NCI-H2029 (cell line): ENCODE measurements at regions not wholly inside any gene's neighbourhood (a gene's known extent, or its start where the extent isn't known, plus 50 kb on each side); places are given as distances from the start of the nearest gene placed in this dataset.

Source experiments
- DNase-seq: peaks from one replicate; lab custom pipeline; 2025; lab: John Stamatoyannopoulos, UW

DNA sequence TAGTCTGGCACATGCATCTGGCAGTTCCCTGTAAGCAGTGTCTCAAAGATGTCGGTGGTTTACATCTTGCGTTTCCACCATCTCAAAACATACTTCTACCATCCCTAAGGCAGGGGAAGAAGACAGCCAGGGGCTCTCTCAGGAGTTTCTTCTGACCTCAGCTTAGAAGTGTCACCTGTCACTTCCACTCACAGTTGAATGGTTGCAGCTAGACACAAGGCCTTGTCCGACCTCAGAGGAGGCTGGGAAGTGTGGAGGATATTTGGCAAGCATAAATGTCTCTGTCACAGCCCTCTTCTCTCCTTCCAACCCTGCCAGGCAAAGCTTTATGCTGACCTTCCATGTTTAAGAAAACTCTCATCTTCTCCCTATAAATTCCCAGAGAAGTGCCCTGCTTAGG lies 193.3 kb downstream of the HERPUD2 start:
- DNase-seq = no peak

- DNase-seq = no peak
Observed at GRCh38 chr7:35499226-35499625, 195.7 kb downstream of the HERPUD2 start.

GRCh38 chr7:35498416-35498815 lies 196.5 kb downstream of the HERPUD2 start:
- no peak for DNase-seq

DNA sequence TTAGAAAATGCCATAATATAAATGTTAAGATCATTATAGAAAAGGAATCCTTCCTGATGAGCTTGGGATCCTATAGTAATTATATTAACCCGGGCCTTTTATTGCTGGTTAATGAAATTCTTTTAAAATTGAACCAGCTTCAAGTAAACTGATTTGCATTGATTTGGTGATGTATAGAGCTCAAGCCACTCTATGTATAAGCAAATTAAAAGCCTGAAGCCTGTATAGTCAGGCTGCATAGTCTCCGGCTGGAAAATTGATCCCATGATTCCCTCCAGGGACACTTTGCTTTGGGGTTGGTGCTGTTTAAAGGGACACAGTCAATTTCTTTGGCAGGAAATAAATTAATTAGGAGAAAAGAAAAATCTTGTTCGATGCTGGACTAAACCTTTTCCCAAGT lies 199.1 kb downstream of the HERPUD2 start:
- no peak for DNase-seq

DNA sequence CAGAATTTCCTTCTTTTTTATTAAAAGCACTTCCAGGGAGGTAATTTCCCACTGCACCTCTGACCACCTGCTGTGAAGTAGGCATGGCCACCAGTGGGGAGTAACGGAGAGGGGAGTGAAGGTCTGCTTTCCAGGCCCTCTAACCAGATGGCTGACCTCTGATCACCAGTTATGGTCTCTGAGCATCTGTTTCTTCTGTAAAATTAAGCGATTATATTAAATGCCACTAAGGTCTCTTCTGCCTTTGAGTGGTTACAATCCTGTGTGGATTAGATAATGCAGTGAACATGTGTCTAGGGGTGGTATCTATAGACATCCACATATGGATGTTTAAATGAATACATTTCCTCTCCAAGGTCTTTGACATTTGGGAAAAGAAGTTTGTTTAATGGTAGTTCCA lies 199.6 kb downstream of the HERPUD2 start:
- no peak for DNase-seq

DNA sequence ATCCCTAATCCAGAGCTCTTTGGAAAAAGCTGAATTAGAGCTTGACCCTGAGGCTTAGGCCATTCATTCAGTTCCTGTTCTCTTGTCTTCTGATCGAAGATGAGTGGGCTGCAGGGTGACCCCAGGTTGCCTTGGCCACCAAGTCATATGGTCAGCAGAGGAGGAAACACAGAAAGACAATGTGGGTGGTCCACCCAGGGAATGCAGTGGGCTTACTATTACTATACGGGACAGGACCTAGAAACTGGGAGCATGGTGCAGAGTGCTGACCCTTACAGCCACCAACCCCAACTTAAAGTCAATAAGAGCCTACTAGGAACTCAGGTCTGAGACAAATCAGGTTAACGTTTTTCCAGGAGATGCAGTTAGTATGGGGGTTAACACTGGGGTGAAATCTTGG lies 200.5 kb downstream of the HERPUD2 start:
- DNase-seq = no peak

GRCh38 chr7:35492451-35493175 lies 202.3 kb downstream of the HERPUD2 start:
- DNase-seq = no peak

DNA sequence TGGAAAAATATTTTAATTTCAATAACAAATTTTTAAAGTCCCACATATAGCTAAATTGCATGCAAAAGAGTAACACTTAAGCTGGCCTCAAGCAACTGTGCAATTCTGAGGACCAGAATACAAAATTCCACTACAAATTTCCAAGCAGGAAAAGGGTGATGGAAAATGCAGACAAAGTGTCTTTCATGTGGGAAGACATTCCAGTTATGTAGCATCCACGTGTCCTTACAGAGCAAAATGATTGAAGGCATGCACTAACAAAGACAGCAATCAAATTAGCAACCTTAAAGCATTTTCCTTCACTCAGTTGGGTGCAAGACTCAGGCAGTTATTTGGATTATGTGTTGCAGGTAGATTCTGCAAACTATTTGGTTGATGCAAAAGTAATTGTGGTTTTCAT lies 203.7 kb downstream of the HERPUD2 start:
- no peak for DNase-seq

DNA sequence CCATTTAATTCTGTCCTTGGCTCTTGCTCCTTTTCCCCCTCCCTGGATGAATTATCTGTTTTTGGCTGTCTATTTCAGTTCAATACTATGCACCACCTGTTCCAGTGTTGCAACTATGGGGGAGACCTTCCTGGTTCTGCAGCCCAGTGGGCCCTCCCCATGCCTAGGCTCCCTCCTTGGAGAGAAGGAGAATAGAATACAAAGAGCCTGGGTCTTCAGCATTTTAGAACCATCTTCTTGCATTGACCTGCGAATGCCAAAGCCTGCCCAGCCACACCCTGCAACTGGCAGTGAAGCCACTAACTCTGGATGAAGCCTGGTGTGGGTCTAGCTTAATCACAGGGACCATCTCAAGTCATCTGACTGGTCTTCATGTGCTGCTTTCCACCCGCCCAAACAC lies 207.1 kb downstream of the HERPUD2 start:
- DNase-seq = no peak

GRCh38 chr7:35487402-35487801 lies 207.5 kb downstream of the HERPUD2 start:
- no peak for DNase-seq

GRCh38 chr7:35485436-35485835 lies 209.5 kb downstream of the HERPUD2 start:
- DNase-seq = no peak

DNA sequence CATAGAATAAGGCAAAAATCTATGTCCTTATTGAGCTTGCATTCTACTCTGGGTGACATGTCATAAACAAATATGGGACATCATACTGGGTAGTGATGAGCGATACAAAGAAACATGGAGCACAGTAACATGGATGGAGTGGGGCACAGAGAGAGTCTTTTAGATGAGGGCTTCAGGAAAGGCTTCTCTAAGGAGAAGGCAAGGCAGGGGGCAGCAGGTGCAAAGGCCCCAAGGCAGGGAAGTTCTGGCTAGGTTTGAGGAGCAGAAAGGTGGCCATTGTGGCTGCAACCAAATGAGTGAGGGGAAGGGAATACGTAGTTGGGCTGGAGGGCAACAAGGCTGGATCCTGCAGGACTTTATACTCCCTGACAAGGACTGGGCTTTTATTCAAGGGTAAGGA lies 211.4 kb downstream of the HERPUD2 start:
- no peak for DNase-seq

DNA sequence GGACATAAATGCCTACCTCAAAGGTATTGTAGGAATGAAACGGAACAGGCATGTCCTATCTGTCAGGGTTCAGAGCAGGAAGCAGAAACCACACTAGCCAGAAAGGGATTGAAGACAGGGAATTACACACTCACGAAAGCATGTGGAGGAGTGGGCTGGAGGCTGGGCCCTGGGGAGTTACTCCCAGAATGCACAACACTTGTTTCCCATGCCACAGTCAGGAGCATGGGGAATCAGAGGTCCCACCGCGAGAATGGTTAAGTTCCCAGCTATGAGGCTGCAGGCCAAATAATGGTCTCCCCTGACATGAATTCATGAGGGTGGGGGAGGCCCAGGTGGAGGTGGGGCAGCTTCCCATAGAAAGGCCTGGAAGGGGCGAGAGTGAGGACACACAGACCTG lies 212.7 kb downstream of the HERPUD2 start:
- no peak for DNase-seq

DNA sequence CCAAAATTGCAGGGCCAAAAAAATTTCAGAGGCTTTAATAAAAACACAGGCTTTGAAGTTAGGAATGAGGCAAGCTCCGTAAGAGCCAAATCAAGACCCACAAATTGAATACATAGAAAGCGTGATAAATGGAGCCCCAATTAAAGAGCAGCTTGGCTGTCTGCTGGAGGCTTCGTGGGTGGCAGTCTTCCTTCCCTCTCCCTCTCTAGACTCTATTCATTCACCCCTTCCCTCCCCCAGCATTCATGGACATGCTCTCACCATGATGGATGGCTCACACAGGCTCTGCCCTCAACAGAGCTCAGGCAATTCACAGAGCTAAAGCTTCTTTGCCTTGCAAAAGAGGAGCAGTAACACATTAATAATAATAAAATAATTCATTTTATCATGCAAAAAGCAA lies 214.1 kb downstream of the HERPUD2 start:
- DNase-seq = no peak

- no peak for DNase-seq
Observed at GRCh38 chr7:35477609-35478008, 217.3 kb downstream of the HERPUD2 start.

- no peak for DNase-seq
Observed at GRCh38 chr7:35474100-35474499, 220.2 kb upstream of the TBX20 start.

DNA sequence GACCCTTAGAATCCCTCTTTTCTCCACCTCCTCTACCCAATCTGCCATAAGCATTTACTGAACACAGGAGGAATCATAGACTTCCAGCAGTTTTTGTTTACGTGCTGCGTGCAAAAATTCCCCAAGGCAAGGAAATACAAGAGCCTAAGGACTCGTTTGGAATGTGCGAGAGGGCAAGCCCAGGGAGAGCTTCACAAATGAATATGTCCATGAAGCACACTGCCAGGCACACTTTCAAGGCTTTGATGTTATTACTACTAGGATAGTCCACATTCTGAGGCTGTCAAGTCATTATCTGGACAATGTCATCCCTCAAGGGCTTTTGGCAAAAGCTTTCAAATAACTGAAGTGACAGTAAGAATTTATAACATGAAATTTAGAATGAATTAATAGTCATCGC lies 214.7 kb upstream of the TBX20 start:
- no peak for DNase-seq

- DNase-seq = no peak
Observed at GRCh38 chr7:35467456-35467978, 213.6 kb upstream of the TBX20 start.

DNA sequence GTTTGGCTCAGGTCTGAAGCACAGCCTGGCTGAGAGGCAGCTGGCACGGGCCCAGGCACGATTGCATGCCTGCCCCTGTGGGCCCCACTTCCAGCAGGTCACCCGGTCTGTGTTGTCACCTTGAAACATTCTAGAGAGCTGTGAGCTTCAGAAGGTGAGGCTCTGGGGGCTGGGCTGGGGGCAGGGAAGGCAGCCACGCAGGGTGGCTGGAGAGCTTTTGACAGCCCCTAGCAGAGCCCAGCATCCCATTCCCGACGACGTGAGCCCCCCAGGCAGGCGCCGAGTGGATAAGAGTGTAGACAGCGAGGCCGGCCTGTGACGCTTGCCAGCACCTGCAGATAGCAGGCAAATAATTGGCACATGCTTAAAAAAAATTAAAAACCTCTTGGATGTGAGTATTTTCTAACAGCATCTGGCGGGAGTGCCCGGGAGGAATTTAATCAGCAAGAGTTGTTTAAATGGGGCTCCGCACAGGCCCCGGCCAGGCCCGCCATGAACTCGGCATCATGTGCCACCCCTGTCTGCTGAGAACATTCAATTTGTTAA lies 212.0 kb upstream of the TBX20 start:
- DNase-seq = no peak

DNA sequence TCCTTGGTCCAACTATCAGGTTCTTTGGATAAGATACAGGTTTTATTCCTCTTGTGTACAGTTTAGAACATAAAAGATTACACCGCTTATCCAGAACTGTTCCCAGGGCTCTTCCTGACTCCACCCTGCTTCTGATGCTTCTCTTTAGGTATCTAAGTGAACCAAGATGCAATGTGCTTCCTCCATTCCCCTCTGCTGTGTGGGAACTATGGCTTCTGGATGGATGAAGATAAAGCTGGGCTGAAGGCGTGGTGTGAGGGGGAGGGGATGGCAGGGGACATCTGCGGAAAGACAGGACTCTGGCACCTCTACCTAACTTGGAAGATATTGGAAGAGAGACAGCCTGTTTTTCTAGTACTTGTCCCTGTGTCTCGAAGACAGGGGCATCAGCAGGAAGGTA lies 209.9 kb upstream of the TBX20 start:
- no peak for DNase-seq

DNA sequence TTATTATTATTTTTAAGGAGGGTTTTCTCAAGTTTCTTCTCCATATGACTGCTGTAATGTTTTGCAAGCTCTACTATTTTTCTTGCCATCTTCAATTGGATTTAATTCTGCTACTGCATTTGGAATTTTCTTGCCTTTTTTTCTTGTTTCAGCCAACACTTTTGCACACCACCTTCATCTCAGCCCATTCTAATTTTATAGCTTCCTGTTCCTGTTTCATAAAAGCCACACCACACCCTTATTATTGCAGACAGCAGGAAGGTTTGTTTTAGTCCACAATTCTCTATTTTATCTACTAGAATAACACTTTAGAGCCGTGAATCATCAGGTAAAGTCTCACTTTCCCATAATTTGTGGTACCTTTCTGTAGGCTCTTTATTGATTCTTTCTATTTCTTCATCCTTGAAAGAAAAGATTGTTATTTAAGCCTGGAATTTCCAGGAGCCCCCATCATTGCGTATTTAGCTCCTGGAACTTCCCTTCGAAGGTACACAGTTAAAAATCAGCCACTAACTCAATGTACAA lies 209.3 kb upstream of the TBX20 start:
- DNase-seq = no peak

GRCh38 chr7:35454575-35455385 lies 200.9 kb upstream of the TBX20 start:
- DNase-seq = no peak
